Activated B cell treated with CpG ODN at 0.5 μM for 24 hours (primary cell): ENCODE measurements at regions not wholly inside any gene's neighbourhood (a gene's known extent, or its start where the extent isn't known, plus 50 kb on each side); places are given as distances from the start of the nearest gene placed in this dataset.
A peak's percentile ranks its signal among the peaks of the same experiment; 100 is the strongest.
"Not testable (repeated sequence)": the region's sequence is repeated elsewhere in the genome, so short reads cannot be mapped to it uniquely, and the experiment has no call there.

Source experiments
- ATAC-seq: fragments of 200-7000 bp; cut with Tn5 transposase; one replicate; pipeline ENCODE4 v1.10.0; 2021; ENCODE audit warnings: low read depth, mild to moderate bottlenecking, moderate library complexity
- CTCF ChIA-PET: fragments of 350-600 bp; sonication (Branson Sonifier 250); formaldehyde crosslinking; loops from one replicate; lab custom pipeline; 2021; ENCODE audit warnings: antibody characterized with exemption; lab: Charles Lee
- POLR2A ChIA-PET: fragments of 350-600 bp; sonication (Branson Sonifier 250); formaldehyde crosslinking; loops from one replicate; lab custom pipeline; 2021; ENCODE audit warnings: antibody characterized with exemption; lab: Charles Lee
- DNase-seq: peaks from one replicate; pipeline ENCODE4 v3.0.0; 2022
- H3K27ac Mint-ChIP-seq: one replicate; pipeline ENCODE4 v1.8.0; 2020; ENCODE audit warnings: mixed read lengths
- H3K27me3 Mint-ChIP-seq: one replicate; pipeline ENCODE4 v1.8.0; 2021; ENCODE audit warnings: mixed read lengths
- H3K36me3 Mint-ChIP-seq: one replicate; pipeline ENCODE4 v1.8.0; 2021; ENCODE audit warnings: low read depth, mixed read lengths
- H3K4me1 Mint-ChIP-seq: one replicate; pipeline ENCODE4 v1.8.0; 2021; ENCODE audit warnings: mixed read lengths
- H3K4me3 Mint-ChIP-seq: one replicate; pipeline ENCODE4 v1.8.0; 2020; ENCODE audit warnings: mild to moderate bottlenecking, mixed read lengths
- H3K9me3 Mint-ChIP-seq: one replicate; pipeline ENCODE4 v1.8.0; 2020; ENCODE audit warnings: mixed read lengths
- CTCF ChIP-seq: fragments of 200-600 bp; IDR thresholded peaks from one replicate; pipeline ENCODE4 v1.8.0; 2022; ENCODE audit warnings: antibody characterized with exemption, mild to moderate bottlenecking
- intact Hi-C: fragments of 100-400 bp; cut with micrococcal nuclease; formaldehyde crosslinking; loops from one replicate; pipeline ENCODE4 v1.15.1; 2024

- Mint-ChIP-seq H3K4me3 (no peak overlapping the region), H3K27me3 (no peaks in the 10 kb centered on the region), H3K36me3 (no peaks in the 10 kb centered on the region), H3K4me1 (peaks cover 21% of the 10 kb centered on the region), H3K27ac (no peak overlapping the region), H3K9me3 (no peaks in the 10 kb centered on the region)
- no peak for TF ChIP-seq CTCF
- intact Hi-C loops = loop anchor here (5.0 kb wide), 2 partner anchors 63 to 182 kb away; no protein-coding TSS in a partner anchor
- ChIA-PET CTCF (interaction anchor here (1.4 kb wide), 1 partner anchor 10 kb away, joined by 4 read pairs; no protein-coding TSS in a partner anchor), POLR2A (interaction anchor here (0.6 to 1.0 kb wide), 4 partner anchors 13 to 338 kb away, joined by 3 to 6 read pairs (median 4); no protein-coding TSS in a partner anchor)
- no peak for ATAC-seq
- DNase-seq = no peak
Observed at GRCh38 chr2:136314240-136314639, 196.3 kb upstream of the CXCR4 start.

GRCh38 chr2:136312568-136312967, 194.6 kb upstream of the CXCR4 start:
- CTCF ChIA-PET, H3K4me3 Mint-ChIP-seq, ATAC-seq, H3K9me3 Mint-ChIP-seq, H3K36me3 Mint-ChIP-seq, DNase-seq, H3K27ac Mint-ChIP-seq, H3K27me3 Mint-ChIP-seq, POLR2A ChIA-PET: not testable (repeated sequence)
- H3K4me1 Mint-ChIP-seq = peaks cover 18% of the 10 kb centered on the region
- intact Hi-C loops = loop anchor here (5.0 kb wide), 2 partner anchors 65 to 180 kb away; no protein-coding TSS in a partner anchor

- Mint-ChIP-seq H3K36me3 (no peaks in the 10 kb centered on the region), H3K9me3 (no peaks in the 10 kb centered on the region), H3K27me3 (no peaks in the 10 kb centered on the region), H3K4me3 (no peak overlapping the region), H3K4me1 (peaks cover 20% of the 10 kb centered on the region), H3K27ac (peak overlapping the region; percentile 69)
- no peak for TF ChIP-seq CTCF
- CTCF ChIA-PET = interaction anchor here (1.0 to 1.5 kb wide), 3 partner anchors 55 to 104 kb away, joined by 3 to 4 read pairs (median 3); no protein-coding TSS in a partner anchor
- peak; percentile 67 for ATAC-seq
- intact Hi-C loops = loop anchor here (1.0 to 5.0 kb wide), 7 partner anchors 9 to 197 kb away; partner anchors contain the start of gene CXCR4
- POLR2A ChIA-PET = interaction anchor here (0.6 to 2.1 kb wide), 12 partner anchors 9 to 645 kb away, joined by 3 to 14 read pairs (median 4); no protein-coding TSS in a partner anchor
- DNase-seq = no peak
Observed at GRCh38 chr2:136310797-136311603, 193.1 kb upstream of the CXCR4 start.

- Mint-ChIP-seq H3K27ac (peak overlapping the region; percentile 4), H3K27me3 (no peaks in the 10 kb centered on the region), H3K4me3 (peak overlapping the region; percentile 1), H3K36me3 (no peaks in the 10 kb centered on the region), H3K4me1 (peaks cover 30% of the 10 kb centered on the region), H3K9me3 (no peaks in the 10 kb centered on the region)
- DNase-seq (no peak), ATAC-seq (peak; percentile 16)
- CTCF ChIA-PET = no interaction called here
- TF ChIP-seq CTCF = no peak
- intact Hi-C loops = loop anchor here (2.0 to 5.0 kb wide), 5 partner anchors 15 to 191 kb away; partner anchors contain the start of gene CXCR4
- POLR2A ChIA-PET = interaction anchor here (0.6 to 2.1 kb wide), 7 partner anchors 17 to 70 kb away, joined by 3 to 14 read pairs (median 5); no protein-coding TSS in a partner anchor
Observed at GRCh38 chr2:136310005-136310495, 192.1 kb upstream of the CXCR4 start.

- H3K36me3 Mint-ChIP-seq = no peaks in the 10 kb centered on the region
- intact Hi-C loops = no loop called here
- H3K27me3 Mint-ChIP-seq = no peaks in the 10 kb centered on the region
- peaks cover 32% of the 10 kb centered on the region for H3K4me1 Mint-ChIP-seq
- DNase-seq = no peak
- POLR2A ChIA-PET = interaction anchor here (1.5 kb wide), 1 partner anchor 53 kb away, joined by 3 read pairs; no protein-coding TSS in a partner anchor
- no peak for TF ChIP-seq CTCF
- no peaks in the 10 kb centered on the region for H3K9me3 Mint-ChIP-seq
- H3K27ac Mint-ChIP-seq = no peak overlapping the region
- ATAC-seq = no peak
- CTCF ChIA-PET = no interaction called here
- no peak overlapping the region for H3K4me3 Mint-ChIP-seq
Observed at GRCh38 chr2:136308611-136309010, 190.7 kb upstream of the CXCR4 start.
